ENCODE measurements at regions not wholly inside any gene's neighbourhood (a gene's known extent, or its start where the extent isn't known, plus 50 kb on each side); places are given as distances from the start of the nearest gene placed in this dataset.

GRCh38 chr2:236501026-236501425 is 68.6 kb upstream of the ACKR3 start:
- TF ChIP-seq CTCF (IDR thresholded peaks at IDR 0.05) = no peak
- TF ChIP-seq HES2 (IDR thresholded peaks at IDR 0.05) = no peak
- no peak for TF ChIP-seq POLR2A (IDR thresholded peaks at IDR 0.05; ENCODE audit: low read length)
